Endodermal cell (in vitro differentiated cells): ENCODE measurements at regions not wholly inside any gene's neighbourhood (a gene's known extent, or its start where the extent isn't known, plus 50 kb on each side); places are given as distances from the start of the nearest gene placed in this dataset.

Experiments
- DNase-seq: peaks from one replicate; pipeline ENCODE4 v3.0.0-alpha.2; 2017
- H3K27ac ChIP-seq: 2 replicates; pipeline ENCODE4 v1.5.1; 2013; ENCODE audit warnings: mild to moderate bottlenecking, low read depth, low read length, moderate library complexity
- H3K27me3 ChIP-seq: 2 replicates; pipeline ENCODE4 v1.6.1; 2013; ENCODE audit warnings: mild to moderate bottlenecking, low read length, moderate library complexity; ENCODE audit not compliant: insufficient read depth, control insufficient read depth, poor library complexity, severe bottlenecking
- H3K36me3 ChIP-seq: 2 replicates; pipeline ENCODE4 v1.7.0; 2013; ENCODE audit warnings: mild to moderate bottlenecking, low read length, moderate library complexity; ENCODE audit not compliant: control insufficient read depth, insufficient read depth
- H3K4me1 ChIP-seq: one replicate; pipeline ENCODE4 v1.7.0; 2013; ENCODE audit warnings: low read length; ENCODE audit not compliant: control insufficient read depth, insufficient read depth
- H3K4me3 ChIP-seq: 2 replicates; pipeline ENCODE4 v1.5.1; 2013; ENCODE audit warnings: mild to moderate bottlenecking, low read length, moderate library complexity
- H3K9ac ChIP-seq: 2 replicates; pipeline ENCODE4 v1.6.1; 2013; ENCODE audit warnings: mild to moderate bottlenecking, low read length, moderate library complexity; ENCODE audit not compliant: poor library complexity, severe bottlenecking; ENCODE audit errors: extremely low read depth
- H3K9me3 ChIP-seq: 2 replicates; pipeline ENCODE4 v1.6.1; 2013; ENCODE audit warnings: mild to moderate bottlenecking, low read length, moderate library complexity; ENCODE audit not compliant: control insufficient read depth
- H3K27ac Mint-ChIP-seq: 2 replicates; pipeline ENCODE4 v1.8.0; 2020; ENCODE audit warnings: mixed read lengths
- H3K27me3 Mint-ChIP-seq: 2 replicates; pipeline ENCODE4 v1.8.0; 2021; ENCODE audit warnings: mild to moderate bottlenecking, mixed read lengths; ENCODE audit not compliant: insufficient read depth
- H3K36me3 Mint-ChIP-seq: 2 replicates; pipeline ENCODE4 v1.8.0; 2020; ENCODE audit warnings: low read depth, mixed read lengths
- H3K4me1 Mint-ChIP-seq: 2 replicates; pipeline ENCODE4 v1.8.0; 2020; ENCODE audit warnings: mixed read lengths
- H3K4me3 Mint-ChIP-seq: 2 replicates; pipeline ENCODE4 v1.8.0; 2020; ENCODE audit warnings: mild to moderate bottlenecking, moderate library complexity, mixed read lengths
- H3K9me3 Mint-ChIP-seq: 2 replicates; pipeline ENCODE4 v1.8.0; 2020; ENCODE audit warnings: mild to moderate bottlenecking, mixed read lengths
- WGBS, 2 experiments: methylation state at CpG; one replicate each; pipeline versions ENCODE4 v1.1.5 to v1.1.7; 2013; ENCODE audit warnings: missing lambda C conversion rate in 2 of 2, mixed read lengths in 1 of 2; ENCODE audit not compliant: insufficient coverage in 1 of 2, insufficient read length in 1 of 2; 5-methylcytosine and 5-hydroxymethylcytosine counted together
- TF ChIP-seq, protein P1 (sequence below): fragments of 200-600 bp; sonication (generic); conservative IDR thresholded peaks from 2 replicates; pipeline ENCODE4 v1.5.0; 2021; ENCODE audit warnings: antibody characterized with exemption, mild to moderate bottlenecking

DNA sequence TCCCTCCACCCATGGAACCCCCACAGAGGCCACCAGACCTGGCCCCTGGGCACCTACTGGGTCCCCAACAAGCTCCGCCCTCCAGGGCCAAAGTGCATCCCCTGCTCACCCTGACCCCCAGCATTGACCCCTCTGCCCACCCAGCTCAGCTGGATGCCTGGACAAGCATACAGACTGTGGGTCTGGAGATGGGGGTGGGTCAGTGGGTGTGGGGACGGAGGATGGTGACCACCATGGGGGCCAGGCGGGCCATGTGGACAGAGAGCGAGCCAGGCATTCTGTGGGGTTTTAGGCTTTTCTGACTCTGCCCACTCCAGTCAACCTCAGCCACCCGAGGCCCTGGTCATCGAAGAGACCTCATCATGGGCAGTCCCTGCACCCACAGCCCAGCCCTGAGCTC lies 183.7 kb downstream of the BRD1 start:
- no peak overlapping the region for H3K27ac ChIP-seq
- H3K27me3 ChIP-seq = no peaks in the 10 kb centered on the region
- Mint-ChIP-seq H3K4me3 (no peak overlapping the region), H3K9me3 (no peaks in the 10 kb centered on the region), H3K36me3 (no peaks in the 10 kb centered on the region), H3K27ac (no peak overlapping the region), H3K27me3 (no peaks in the 10 kb centered on the region), H3K4me1 (no peaks in the 10 kb centered on the region)
- H3K4me1 ChIP-seq = no peaks in the 10 kb centered on the region
- TF ChIP-seq, protein P1, sequence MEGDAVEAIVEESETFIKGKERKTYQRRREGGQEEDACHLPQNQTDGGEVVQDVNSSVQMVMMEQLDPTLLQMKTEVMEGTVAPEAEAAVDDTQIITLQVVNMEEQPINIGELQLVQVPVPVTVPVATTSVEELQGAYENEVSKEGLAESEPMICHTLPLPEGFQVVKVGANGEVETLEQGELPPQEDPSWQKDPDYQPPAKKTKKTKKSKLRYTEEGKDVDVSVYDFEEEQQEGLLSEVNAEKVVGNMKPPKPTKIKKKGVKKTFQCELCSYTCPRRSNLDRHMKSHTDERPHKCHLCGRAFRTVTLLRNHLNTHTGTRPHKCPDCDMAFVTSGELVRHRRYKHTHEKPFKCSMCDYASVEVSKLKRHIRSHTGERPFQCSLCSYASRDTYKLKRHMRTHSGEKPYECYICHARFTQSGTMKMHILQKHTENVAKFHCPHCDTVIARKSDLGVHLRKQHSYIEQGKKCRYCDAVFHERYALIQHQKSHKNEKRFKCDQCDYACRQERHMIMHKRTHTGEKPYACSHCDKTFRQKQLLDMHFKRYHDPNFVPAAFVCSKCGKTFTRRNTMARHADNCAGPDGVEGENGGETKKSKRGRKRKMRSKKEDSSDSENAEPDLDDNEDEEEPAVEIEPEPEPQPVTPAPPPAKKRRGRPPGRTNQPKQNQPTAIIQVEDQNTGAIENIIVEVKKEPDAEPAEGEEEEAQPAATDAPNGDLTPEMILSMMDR = no peak
- no peak overlapping the region for H3K4me3 ChIP-seq
- no peaks in the 10 kb centered on the region for H3K9me3 ChIP-seq
- WGBS, 2 experiments = 94 to 100% methylated on average over 3 to 6 of the region's 6 CpGs
- H3K9ac ChIP-seq = no peak overlapping the region
- DNase-seq = no peak
- no peaks in the 10 kb centered on the region for H3K36me3 ChIP-seq

GRCh38 chr22:49643466-49643865 lies 184.2 kb downstream of the BRD1 start:
- Histone ChIP-seq H3K27ac (no peak overlapping the region), H3K4me1 (no peaks in the 10 kb centered on the region), H3K9me3 (no peaks in the 10 kb centered on the region), H3K9ac (no peak overlapping the region), H3K27me3 (no peaks in the 10 kb centered on the region), H3K36me3 (no peaks in the 10 kb centered on the region), H3K4me3 (no peak overlapping the region)
- Mint-ChIP-seq H3K4me1 (no peaks in the 10 kb centered on the region), H3K4me3 (no peak overlapping the region), H3K27me3 (no peaks in the 10 kb centered on the region), H3K27ac (no peak overlapping the region), H3K9me3 (no peaks in the 10 kb centered on the region), H3K36me3 (no peaks in the 10 kb centered on the region)
- WGBS, 2 experiments = 95 to 96% methylated on average over 8 to 16 of the region's 16 CpGs
- no peak for DNase-seq
- TF ChIP-seq, protein P1 = no peak

GRCh38 chr22:49642741-49643140 lies 184.9 kb downstream of the BRD1 start:
- no peak overlapping the region for H3K27ac Mint-ChIP-seq
- H3K4me3 ChIP-seq = no peak overlapping the region
- no peak overlapping the region for H3K9ac ChIP-seq
- no peaks in the 10 kb centered on the region for H3K36me3 Mint-ChIP-seq
- no peaks in the 10 kb centered on the region for H3K9me3 Mint-ChIP-seq
- no peaks in the 10 kb centered on the region for H3K9me3 ChIP-seq
- no peaks in the 10 kb centered on the region for H3K27me3 Mint-ChIP-seq
- 80 to 89% methylated on average over 1 to 8 of the region's 8 CpGs for WGBS, 2 experiments
- TF ChIP-seq, protein P1 = no peak
- H3K27ac ChIP-seq = no peak overlapping the region
- no peak overlapping the region for H3K4me3 Mint-ChIP-seq
- H3K36me3 ChIP-seq = no peaks in the 10 kb centered on the region
- H3K27me3 ChIP-seq = no peaks in the 10 kb centered on the region
- no peaks in the 10 kb centered on the region for H3K4me1 ChIP-seq
- no peak for DNase-seq
- no peaks in the 10 kb centered on the region for H3K4me1 Mint-ChIP-seq
